Stomach (tissue), 8 donors: ENCODE measurements at regions not wholly inside any gene's neighbourhood (a gene's known extent, or its start where the extent isn't known, plus 50 kb on each side); places are given as distances from the start of the nearest gene placed in this dataset.

ENCODE experiments used
- DNase-seq, 2 donors: peaks; one replicate each; pipeline versions ENCODE4 v3.0.0 to v3.0.0-alpha.2; 2013 to 2019
- H3K27ac ChIP-seq, 5 donors: fragments of 200-600 bp in 4 of 5; sonication (generic) in 4 of 5; one replicate each; pipeline ENCODE4 v1.5.1; 2013 to 2019; ENCODE audit warnings: mild to moderate bottlenecking in 1 of 5, moderate library complexity in 1 of 5
- H3K27me3 ChIP-seq, 3 donors: fragments of 200-600 bp; sonication (generic); one replicate each; pipeline ENCODE4 v1.5.1; 2017 to 2019; ENCODE audit warnings: mixed run types in 1 of 3
- H3K36me3 ChIP-seq, 4 donors: fragments of 200-600 bp; sonication (generic); 1 replicate in 3 of 4; 2 replicates in 1 of 4; pipeline ENCODE4 v1.5.1; 2016 to 2019
- H3K4me1 ChIP-seq, 4 donors: fragments of 200-600 bp; sonication (generic); one replicate each; pipeline ENCODE4 v1.5.1; 2016 to 2019
- H3K4me3 ChIP-seq, 4 donors: fragments of 200-600 bp; sonication (generic) in 3 of 4; one replicate each; pipeline ENCODE4 v1.5.1; 2016 to 2019; ENCODE audit warnings: mild to moderate bottlenecking in 1 of 4
- H3K9me3 ChIP-seq, 4 donors: fragments of 200-600 bp; sonication (generic); one replicate each; pipeline ENCODE4 v1.5.1; 2016 to 2019
- CTCF ChIP-seq, 7 experiments: fragments of 450-650 bp in 4 of 7; fragments of 200-600 bp in 3 of 7; sonication (generic) in 3 of 7; IDR thresholded peaks; one replicate each; pipeline ENCODE4 v1.5.1; 2016 to 2019; ENCODE audit warnings: antibody characterized with exemption in 7 of 7, control low read depth in 2 of 7, mild to moderate bottlenecking in 1 of 7
- EP300 ChIP-seq: sonication (generic); formaldehyde crosslinking; IDR thresholded peaks from one replicate; pipeline ENCODE4 v1.6.1; 2017; ENCODE audit warnings: antibody characterized with exemption
- POLR2A ChIP-seq, 4 donors: fragments of 450-650 bp; IDR thresholded peaks; one replicate each; pipeline ENCODE4 v1.6.1; 2016; ENCODE audit warnings: antibody characterized with exemption in 4 of 4, control low read depth in 2 of 4, mild to moderate bottlenecking in 1 of 4, moderate library complexity in 1 of 4
- POLR2AphosphoS5 ChIP-seq, 3 donors: sonication (generic); formaldehyde crosslinking; IDR thresholded peaks; one replicate each; pipeline ENCODE4 v1.6.1; 2016; ENCODE audit warnings: antibody characterized with exemption in 3 of 3
- WGBS, 5 donors: extraction: QIAGEN DNeasy Blood & Tissue Kit in 3 of 5; methylation state at CpG; one replicate each; pipeline versions ENCODE4 v1.1.5 to v1.1.7; 2013 to 2018; 5-methylcytosine and 5-hydroxymethylcytosine counted together
- intact Hi-C: fragments of 100-400 bp; cut with DNase I; formaldehyde crosslinking; loops from one replicate; pipeline ENCODE4 v1.15.1; 2023; ENCODE audit warnings: low total_unique reads
- donor health status: healthy with polysubstance abuse.
- donor health status: Bipolar disorder and iron deficiency.
- donor health status: healthy.

GRCh38 chr6:71392276-71392675, 103.7 kb downstream of the OGFRL1 start:
- intact Hi-C loops: no loop called here
- H3K4me3 ChIP-seq: no peak overlapping the region
- no peaks in the 10 kb centered on the region for H3K9me3 ChIP-seq
- WGBS, 5 donors: 80 to 96% (median 91%) methylated on average over 1 of the region's 1 CpG
- no peaks in the 10 kb centered on the region for H3K36me3 ChIP-seq
- TF ChIP-seq EP300 (no peak), POLR2AphosphoS5 (IDR thresholded peaks at IDR 0.05) (no peak), POLR2A (IDR thresholded peaks at IDR 0.05) (no peak), CTCF (IDR thresholded peaks at IDR 0.05) (no peak)
- DNase-seq: no peak
- no peaks in the 10 kb centered on the region for H3K27me3 ChIP-seq
- peaks cover 15 to 74% (median 45%) of the 10 kb centered on the region in 4 donors for H3K4me1 ChIP-seq
- H3K27ac ChIP-seq: no peak overlapping the region

GRCh38 chr6:71393471-71393870, 104.9 kb downstream of the OGFRL1 start:
- peak overlapping the region in 4 of 5 donors; percentile 6 to 59 (median 26) for H3K27ac ChIP-seq
- 42 to 64% (median 51%) methylated on average over 1 of the region's 1 CpG for WGBS, 5 donors
- H3K4me1 ChIP-seq: peaks cover 10 to 62% (median 39%) of the 10 kb centered on the region in 4 donors
- H3K9me3 ChIP-seq: no peaks in the 10 kb centered on the region
- TF ChIP-seq POLR2A (IDR thresholded peaks at IDR 0.05) (no peak), CTCF (IDR thresholded peaks at IDR 0.05) (no peak), EP300 (no peak), POLR2AphosphoS5 (IDR thresholded peaks at IDR 0.05) (no peak)
- intact Hi-C loops: no loop called here
- H3K36me3 ChIP-seq: peaks cover 0 to 8% (median 3%) of the 10 kb centered on the region in 4 donors
- peak in 1 of 2 donors; percentile 30 for DNase-seq
- no peak overlapping the region for H3K4me3 ChIP-seq
- no peaks in the 10 kb centered on the region for H3K27me3 ChIP-seq

- no peak for TF ChIP-seq POLR2AphosphoS5 (IDR thresholded peaks at IDR 0.05)
- no peak for TF ChIP-seq EP300
- no peak for TF ChIP-seq CTCF (IDR thresholded peaks at IDR 0.05)
- no peak for TF ChIP-seq POLR2A (IDR thresholded peaks at IDR 0.05)
- peaks cover 10 to 56% (median 36%) of the 10 kb centered on the region in 4 donors for H3K4me1 ChIP-seq
- no peaks in the 10 kb centered on the region for H3K9me3 ChIP-seq
- H3K27ac ChIP-seq: peak overlapping the region in 4 of 5 donors; percentile 6 to 59 (median 26)
- H3K4me3 ChIP-seq: no peak overlapping the region
- intact Hi-C loops: no loop called here
- no peak for DNase-seq
- peaks cover 0 to 8% (median 3%) of the 10 kb centered on the region in 4 donors for H3K36me3 ChIP-seq
- no peaks in the 10 kb centered on the region for H3K27me3 ChIP-seq
- 34 to 67% (median 62%) methylated on average over 1 of the region's 1 CpG for WGBS, 5 donors
These were observed 105.4 kb downstream of the OGFRL1 start for GRCh38 chr6:71393981-71394432.

- Histone ChIP-seq H3K27me3 (no peaks in the 10 kb centered on the region), H3K27ac (peak overlapping the region in 2 of 5 donors; percentile 28 to 59), H3K4me1 (peaks cover 10 to 53% (median 36%) of the 10 kb centered on the region in 4 donors), H3K4me3 (no peak overlapping the region), H3K36me3 (peaks cover 0 to 8% (median 3%) of the 10 kb centered on the region in 4 donors), H3K9me3 (no peaks in the 10 kb centered on the region)
- TF ChIP-seq POLR2A (IDR thresholded peaks at IDR 0.05) (no peak), POLR2AphosphoS5 (IDR thresholded peaks at IDR 0.05) (no peak), EP300 (no peak)
- no peak for DNase-seq
- WGBS, 5 donors: 57 to 75% (median 64%) methylated on average over 2 of the region's 2 CpGs
- intact Hi-C loops: no loop called here
These were observed 106.3 kb downstream of the OGFRL1 start for GRCh38 chr6:71394926-71395325.

- TF ChIP-seq POLR2AphosphoS5 (IDR thresholded peaks at IDR 0.05) (no peak), EP300 (no peak)
These were observed 107.3 kb downstream of the OGFRL1 start for GRCh38 chr6:71395731-71396409.

More at GRCh38 chr6:71395731-71396409, 107.3 kb downstream of the OGFRL1 start:
- Histone ChIP-seq H3K27me3 (no peaks in the 10 kb centered on the region), H3K4me3 (no peak overlapping the region), H3K4me1 (peaks cover 10 to 52% (median 36%) of the 10 kb centered on the region in 4 donors), H3K9me3 (no peaks in the 10 kb centered on the region), H3K36me3 (peaks cover 0 to 8% (median 3%) of the 10 kb centered on the region in 4 donors), H3K27ac (peak overlapping the region in 4 of 5 donors; percentile 1 to 59 (median 33))
- peak; percentile 19 to 32 for DNase-seq
- 23 to 54% (median 39%) methylated on average over 3 of the region's 3 CpGs for WGBS, 5 donors
- intact Hi-C loops: no loop called here
